Heart right ventricle (tissue), 16 donors: ENCODE measurements at regions not wholly inside any gene's neighbourhood (a gene's known extent, or its start where the extent isn't known, plus 50 kb on each side); places are given as distances from the start of the nearest gene placed in this dataset.

Experiments
- ATAC-seq, 8 donors: fragments of 200-7000 bp; cut with Tn5 transposase; one replicate each; pipeline ENCODE4 v1.9.1; 2020; ENCODE audit warnings: mild to moderate bottlenecking in 8 of 8, moderate library complexity in 8 of 8, moderate number of reproducible peaks in 1 of 8
- DNase-seq, 2 donors: peaks; one replicate each; pipeline ENCODE4 v3.0.0-alpha.2; 2020
- H3K27ac ChIP-seq, 10 donors: fragments of 200-600 bp; sonication (generic) in 2 of 10; one replicate each; pipeline versions ENCODE4 v1.5.0 to v1.8.0; 2020 to 2022; ENCODE audit warnings: mild to moderate bottlenecking in 3 of 10
- H3K27me3 ChIP-seq, 7 donors: fragments of 200-600 bp; one replicate each; pipeline ENCODE4 v1.8.0; 2021 to 2022; ENCODE audit warnings: mild to moderate bottlenecking in 2 of 7
- H3K36me3 ChIP-seq, 9 donors: fragments of 200-600 bp; sonication (generic) in 1 of 9; one replicate each; pipeline versions ENCODE4 v1.5.0 to v1.8.0; 2020 to 2022; ENCODE audit warnings: mild to moderate bottlenecking in 2 of 9
- H3K4me1 ChIP-seq, 9 donors: fragments of 200-600 bp; sonication (generic) in 1 of 9; one replicate each; pipeline versions ENCODE4 v1.5.0 to v1.8.0; 2020 to 2022; ENCODE audit warnings: mild to moderate bottlenecking in 4 of 9
- H3K4me3 ChIP-seq, 10 donors: fragments of 200-600 bp; sonication (generic) in 2 of 10; one replicate each; pipeline versions ENCODE4 v1.5.0 to v1.8.0; 2020 to 2022; ENCODE audit warnings: mild to moderate bottlenecking in 7 of 10, moderate library complexity in 2 of 10
- H3K9me3 ChIP-seq, 11 donors: fragments of 200-600 bp in 10 of 11; sonication (generic) in 2 of 11; one replicate each; pipeline versions ENCODE4 v1.5.0 to v1.8.0; 2013 to 2022; ENCODE audit warnings: mild to moderate bottlenecking in 2 of 11, control low read depth in 1 of 11, moderate library complexity in 1 of 11
- WGBS, 2 donors: extraction: QIAGEN DNeasy Blood & Tissue Kit; methylation state at CpG; one replicate each; pipeline ENCODE4 v1.1.7; 2013; ENCODE audit warnings: inconsistent platforms in 1 of 2; 5-methylcytosine and 5-hydroxymethylcytosine counted together
- intact Hi-C, 10 donors: fragments of 100-400 bp; cut with DNase I; formaldehyde crosslinking; loops; one replicate each; pipeline versions ENCODE4 v1.11.1 to v1.14.2; 2022
- TF ChIP-seq, protein P1 (sequence below), 9 donors: fragments of 200-600 bp; sonication (generic) in 2 of 9; IDR thresholded peaks; one replicate each; pipeline versions ENCODE4 v1.5.0 to v1.8.0; 2021 to 2022; ENCODE audit warnings: antibody characterized with exemption in 9 of 9, mild to moderate bottlenecking in 5 of 9, moderate library complexity in 1 of 9
- donor health status: Arrhythmogenic right ventricular cardiomyopathy.
- donor health status: ischemic (EF 13 %, LVEDD 7.1; RV severe dilation, severe dysfunction).
- donor health status: healthy with polysubstance abuse.
- donor health status: DM: no; HTN: yes; CAD: no.
- donor health status: DM: no; HTN: no; CAD: no.
- donor health status: ischemic (EF 25% LVEDD 6.9; RV normal size, moderate dysfunction).
- donor health status: ischemic (EF 25% LVEDD 5.7; RV mildly dilated, moderate dysfunction).
- donor health status: healthy.
- donor health status: DM: yes; HTN: yes; CAD: no.
- donor health status: Ischemic cardiomyopathy.
- donor health status: ischemic (EF 35%, LVEDD 5.7; RV mildly dilated, moderate dysfunction).
- donor health status: nonischemic (EF 11% LVEDD 7.7; RV severe dilation, severe dysfunction).
- donor health status: DM: yes; HTN: yes; CAD: no.
- donor health status: PGD.
- donor health status: ischemic (EF 29% LVEDD 5.4; RV normal size, mild dysfunction).
- donor health status: nonischemic (EF 23%, LVEDD 6.1; RV moderate dilation, normal function).

GRCh38 chr4:13900780-13901179 lies 273.3 kb upstream of the BOD1L1 start:
- no peaks in the 10 kb centered on the region for H3K27me3 ChIP-seq
- H3K4me3 ChIP-seq = no peak overlapping the region
- no peak overlapping the region for H3K27ac ChIP-seq
- ATAC-seq (no peak), DNase-seq (no peak)
- H3K36me3 ChIP-seq = no peaks in the 10 kb centered on the region
- WGBS, 2 donors = 82 to 84% methylated on average over 4 of the region's 4 CpGs
- TF ChIP-seq, protein P1, sequence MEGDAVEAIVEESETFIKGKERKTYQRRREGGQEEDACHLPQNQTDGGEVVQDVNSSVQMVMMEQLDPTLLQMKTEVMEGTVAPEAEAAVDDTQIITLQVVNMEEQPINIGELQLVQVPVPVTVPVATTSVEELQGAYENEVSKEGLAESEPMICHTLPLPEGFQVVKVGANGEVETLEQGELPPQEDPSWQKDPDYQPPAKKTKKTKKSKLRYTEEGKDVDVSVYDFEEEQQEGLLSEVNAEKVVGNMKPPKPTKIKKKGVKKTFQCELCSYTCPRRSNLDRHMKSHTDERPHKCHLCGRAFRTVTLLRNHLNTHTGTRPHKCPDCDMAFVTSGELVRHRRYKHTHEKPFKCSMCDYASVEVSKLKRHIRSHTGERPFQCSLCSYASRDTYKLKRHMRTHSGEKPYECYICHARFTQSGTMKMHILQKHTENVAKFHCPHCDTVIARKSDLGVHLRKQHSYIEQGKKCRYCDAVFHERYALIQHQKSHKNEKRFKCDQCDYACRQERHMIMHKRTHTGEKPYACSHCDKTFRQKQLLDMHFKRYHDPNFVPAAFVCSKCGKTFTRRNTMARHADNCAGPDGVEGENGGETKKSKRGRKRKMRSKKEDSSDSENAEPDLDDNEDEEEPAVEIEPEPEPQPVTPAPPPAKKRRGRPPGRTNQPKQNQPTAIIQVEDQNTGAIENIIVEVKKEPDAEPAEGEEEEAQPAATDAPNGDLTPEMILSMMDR (IDR thresholded peaks at IDR 0.05) = no peak
- intact Hi-C loops = loop anchor here in 1 of 10 donors (10.0 kb wide), 1 partner anchor 354 kb away; no protein-coding TSS in a partner anchor
- no peaks in the 10 kb centered on the region for H3K9me3 ChIP-seq
- H3K4me1 ChIP-seq = no peaks in the 10 kb centered on the region

DNA sequence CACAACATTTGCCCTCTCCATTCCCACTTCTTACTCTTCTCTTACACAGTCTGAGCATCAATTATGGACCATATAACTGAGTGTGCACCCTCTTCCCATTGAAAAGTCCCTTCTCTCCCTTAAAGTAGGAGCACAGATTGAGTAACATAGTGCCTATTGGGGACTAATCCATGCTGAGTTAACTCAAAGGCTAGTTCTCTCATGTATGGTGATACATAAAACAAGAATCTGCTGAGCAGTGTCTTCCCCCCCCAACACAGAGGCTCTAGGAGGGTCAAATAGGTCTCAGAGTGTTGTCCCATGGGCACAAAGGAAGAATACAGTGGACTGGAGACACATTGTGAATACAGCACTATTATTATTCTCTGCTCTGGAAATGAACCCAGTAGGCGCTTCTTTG lies 274.6 kb upstream of the BOD1L1 start:
- H3K4me1 ChIP-seq = no peaks in the 10 kb centered on the region
- ATAC-seq = no peak
- no peak for DNase-seq
- intact Hi-C loops = loop anchor here in 1 of 10 donors (10.0 kb wide), 1 partner anchor 353 kb away; no protein-coding TSS in a partner anchor
- H3K36me3 ChIP-seq = no peaks in the 10 kb centered on the region
- no peak overlapping the region for H3K4me3 ChIP-seq
- H3K9me3 ChIP-seq = no peaks in the 10 kb centered on the region
- WGBS, 2 donors = 94 to 97% methylated on average over 1 of the region's 1 CpG
- H3K27me3 ChIP-seq = no peaks in the 10 kb centered on the region
- TF ChIP-seq, protein P1 (IDR thresholded peaks at IDR 0.05) = no peak
- H3K27ac ChIP-seq = no peak overlapping the region

- Histone ChIP-seq H3K4me1 (peaks cover 0 to 4% (median 0%) of the 10 kb centered on the region in 9 donors), H3K27me3 (no peaks in the 10 kb centered on the region), H3K4me3 (no peak overlapping the region), H3K9me3 (no peaks in the 10 kb centered on the region), H3K36me3 (no peaks in the 10 kb centered on the region), H3K27ac (no peak overlapping the region)
- TF ChIP-seq, protein P1 (IDR thresholded peaks at IDR 0.05) = no peak
- WGBS, 2 donors = 73 to 80% methylated on average over 3 of the region's 3 CpGs
- DNase-seq = no peak
- intact Hi-C loops = loop anchor here in 1 of 10 donors (10.0 kb wide), 1 partner anchor 352 kb away; no protein-coding TSS in a partner anchor
- no peak for ATAC-seq
Measured at GRCh38 chr4:13903061-13903460, 275.5 kb upstream of the BOD1L1 start.

DNA sequence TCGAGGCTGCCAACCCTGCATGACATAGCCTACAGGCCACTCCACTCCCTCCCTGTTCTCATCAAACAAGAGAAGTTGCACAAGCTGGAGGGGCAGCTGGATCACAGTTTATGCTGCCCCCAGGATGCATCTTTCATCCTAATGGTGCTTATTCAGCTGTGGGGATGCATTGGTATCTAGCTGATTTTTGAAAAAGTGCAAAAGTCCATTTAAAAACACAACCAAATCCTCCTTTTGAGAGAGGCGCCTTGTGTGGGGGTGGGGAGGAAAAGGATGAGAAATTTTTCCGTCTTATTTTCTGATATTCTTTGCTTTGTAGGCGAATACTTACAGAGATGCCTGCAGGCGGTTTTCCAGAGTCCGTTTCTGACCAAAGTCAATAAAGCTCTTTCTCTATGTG lies 276.4 kb upstream of the BOD1L1 start:
- TF ChIP-seq, protein P1 (IDR thresholded peaks at IDR 0.05) = no peak
- DNase-seq (no peak), ATAC-seq (no peak)
- peaks cover 0 to 4% (median 0%) of the 10 kb centered on the region in 9 donors for H3K4me1 ChIP-seq
- H3K36me3 ChIP-seq = no peaks in the 10 kb centered on the region
- no peaks in the 10 kb centered on the region for H3K27me3 ChIP-seq
- no peak overlapping the region for H3K27ac ChIP-seq
- intact Hi-C loops = loop anchor here in 1 of 10 donors (10.0 kb wide), 1 partner anchor 351 kb away; no protein-coding TSS in a partner anchor
- no peak overlapping the region for H3K4me3 ChIP-seq
- 75 to 81% methylated on average over 6 of the region's 6 CpGs for WGBS, 2 donors
- no peaks in the 10 kb centered on the region for H3K9me3 ChIP-seq
